SK-N-SH treated with all-trans-retinoic acid at 6 μM for 48 hours (cell line): ENCODE measurements at regions not wholly inside any gene's neighbourhood (a gene's known extent, or its start where the extent isn't known, plus 50 kb on each side); places are given as distances from the start of the nearest gene placed in this dataset.
"Not testable (repeated sequence)": the region's sequence is repeated elsewhere in the genome, so short reads cannot be mapped to it uniquely, and the experiment has no call there.

Source experiments
- ATAC-seq: fragments of 200-7000 bp; cut with Tn5 transposase; 3 replicates; pipeline ENCODE4 v1.9.1; 2020; ENCODE audit warnings: mild to moderate bottlenecking, moderate library complexity
- ARNTL ChIP-seq: fragments of 450-650 bp; formaldehyde crosslinking; IDR thresholded peaks from 2 replicates; pipeline ENCODE4 v1.5.0; 2020; ENCODE audit warnings: low read depth, mild to moderate bottlenecking, moderate library complexity, borderline replicate concordance
- BACH2 ChIP-seq: fragments of 250-450 bp; sonication (Bioruptor Pico); IDR thresholded peaks from 2 replicates; pipeline ENCODE4 v1.9.0; 2021; ENCODE audit warnings: mild to moderate bottlenecking, borderline replicate concordance
- CREB5 ChIP-seq: fragments of 250-450 bp; sonication (Bioruptor Pico); IDR thresholded peaks from 2 replicates; pipeline ENCODE4 v1.5.1; 2020; ENCODE audit warnings: low read depth, mild to moderate bottlenecking, moderate library complexity
- CSDC2 ChIP-seq: fragments of 250-450 bp; sonication (Bioruptor Pico); IDR thresholded peaks from 2 replicates; pipeline ENCODE4 v1.5.0; 2020; ENCODE audit warnings: mild to moderate bottlenecking, moderate library complexity
- ESRRG ChIP-seq: fragments of 250-450 bp; sonication (Bioruptor Pico); IDR thresholded peaks from 2 replicates; pipeline ENCODE4 v1.6.1; 2021; ENCODE audit warnings: mild to moderate bottlenecking
- GLIS3 ChIP-seq: fragments of 250-450 bp; sonication (Bioruptor Pico); IDR thresholded peaks from 2 replicates; pipeline ENCODE4 v1.5.0; 2020; ENCODE audit warnings: mild to moderate bottlenecking, moderate library complexity
- ISL1 ChIP-seq: fragments of 250-450 bp; sonication (Bioruptor Pico); IDR thresholded peaks from 2 replicates; pipeline ENCODE4 v2.1.2; 2022; ENCODE audit warnings: mild to moderate bottlenecking, moderate library complexity
- PPARA ChIP-seq: fragments of 250-450 bp; sonication (Bioruptor Pico); IDR thresholded peaks from 2 replicates; pipeline ENCODE4 v1.5.0; 2020; ENCODE audit warnings: mild to moderate bottlenecking, borderline replicate concordance
- RARB ChIP-seq: fragments of 250-450 bp; sonication (Bioruptor Pico); IDR thresholded peaks from 2 replicates; pipeline ENCODE4 v1.8.0; 2021; ENCODE audit warnings: mild to moderate bottlenecking, moderate library complexity
- TCF4 ChIP-seq: fragments of 250-450 bp; sonication (Bioruptor Pico); IDR thresholded peaks from 2 replicates; pipeline ENCODE4 v1.8.0; 2021; ENCODE audit warnings: mild to moderate bottlenecking, moderate library complexity, borderline replicate concordance
- TSHZ2 ChIP-seq: fragments of 250-450 bp; sonication (Bioruptor Pico); IDR thresholded peaks from 2 replicates; pipeline ENCODE4 v1.5.0; 2020; ENCODE audit warnings: mild to moderate bottlenecking, moderate library complexity
- ZC3H10 ChIP-seq: fragments of 250-450 bp; sonication (Bioruptor Pico); IDR thresholded peaks from 2 replicates; pipeline ENCODE4 v1.5.1; 2021; ENCODE audit warnings: mild to moderate bottlenecking, moderate library complexity
- ZFP3 ChIP-seq: fragments of 250-450 bp; sonication (Bioruptor Pico); IDR thresholded peaks from 2 replicates; pipeline ENCODE4 v1.5.0; 2020; ENCODE audit warnings: mild to moderate bottlenecking, moderate library complexity
- ZNF565 ChIP-seq: fragments of 450-650 bp; formaldehyde crosslinking; conservative IDR thresholded peaks from 2 replicates; pipeline ENCODE4 v1.5.0; 2020; ENCODE audit warnings: low read depth, mild to moderate bottlenecking, moderate library complexity
- ZNF70 ChIP-seq: fragments of 450-650 bp; formaldehyde crosslinking; IDR thresholded peaks from 2 replicates; pipeline ENCODE4 v1.5.0; 2020; ENCODE audit warnings: mild to moderate bottlenecking, moderate library complexity
- ZNF8 ChIP-seq: fragments of 450-650 bp; formaldehyde crosslinking; IDR thresholded peaks from 2 replicates; pipeline ENCODE4 v1.5.0; 2020; ENCODE audit warnings: mild to moderate bottlenecking, moderate library complexity
- TF ChIP-seq, protein P1 (sequence below): fragments of 250-450 bp; sonication (Bioruptor Pico); IDR thresholded peaks from 2 replicates; pipeline ENCODE4 v1.5.1; 2021; ENCODE audit warnings: mild to moderate bottlenecking, moderate library complexity
- TF ChIP-seq, protein P2 (sequence below): fragments of 250-450 bp; sonication (Bioruptor Pico); IDR thresholded peaks from 2 replicates; pipeline ENCODE4 v1.8.0; 2021; ENCODE audit warnings: low read depth, mild to moderate bottlenecking, moderate library complexity, borderline replicate concordance

DNA sequence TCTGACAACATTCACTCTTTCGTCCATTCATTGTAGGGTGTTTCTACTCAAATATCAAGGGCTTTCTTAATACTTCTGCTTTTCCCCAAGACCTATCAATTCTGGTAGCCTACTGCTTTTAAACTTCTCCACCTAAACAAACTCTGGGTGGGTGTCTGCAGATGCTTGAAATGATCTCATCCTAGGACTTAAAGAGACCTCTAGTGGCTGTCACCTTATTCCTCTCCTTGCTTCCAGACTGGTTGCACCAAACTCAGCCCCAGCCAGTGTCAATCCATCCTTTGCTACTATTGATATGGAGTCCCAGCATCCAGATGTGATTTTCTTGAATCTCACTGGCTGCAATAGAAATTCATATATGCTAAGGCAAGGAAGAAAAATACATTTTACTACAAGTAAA, 274.7 kb downstream of the NXPE2 start (continued):
- TF ChIP-seq, protein P1, sequence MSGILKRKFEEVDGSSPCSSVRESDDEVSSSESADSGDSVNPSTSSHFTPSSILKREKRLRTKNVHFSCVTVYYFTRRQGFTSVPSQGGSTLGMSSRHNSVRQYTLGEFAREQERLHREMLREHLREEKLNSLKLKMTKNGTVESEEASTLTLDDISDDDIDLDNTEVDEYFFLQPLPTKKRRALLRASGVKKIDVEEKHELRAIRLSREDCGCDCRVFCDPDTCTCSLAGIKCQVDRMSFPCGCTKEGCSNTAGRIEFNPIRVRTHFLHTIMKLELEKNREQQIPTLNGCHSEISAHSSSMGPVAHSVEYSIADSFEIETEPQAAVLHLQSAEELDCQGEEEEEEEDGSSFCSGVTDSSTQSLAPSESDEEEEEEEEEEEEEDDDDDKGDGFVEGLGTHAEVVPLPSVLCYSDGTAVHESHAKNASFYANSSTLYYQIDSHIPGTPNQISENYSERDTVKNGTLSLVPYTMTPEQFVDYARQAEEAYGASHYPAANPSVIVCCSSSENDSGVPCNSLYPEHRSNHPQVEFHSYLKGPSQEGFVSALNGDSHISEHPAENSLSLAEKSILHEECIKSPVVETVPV = no peak
- no peak for TF ChIP-seq ZFP3 (CRISPR knock-in tag)

- ATAC-seq = no peak
These were observed 277.6 kb downstream of the NXPE2 start for GRCh38 chr11:114955923-114956322.

DNA sequence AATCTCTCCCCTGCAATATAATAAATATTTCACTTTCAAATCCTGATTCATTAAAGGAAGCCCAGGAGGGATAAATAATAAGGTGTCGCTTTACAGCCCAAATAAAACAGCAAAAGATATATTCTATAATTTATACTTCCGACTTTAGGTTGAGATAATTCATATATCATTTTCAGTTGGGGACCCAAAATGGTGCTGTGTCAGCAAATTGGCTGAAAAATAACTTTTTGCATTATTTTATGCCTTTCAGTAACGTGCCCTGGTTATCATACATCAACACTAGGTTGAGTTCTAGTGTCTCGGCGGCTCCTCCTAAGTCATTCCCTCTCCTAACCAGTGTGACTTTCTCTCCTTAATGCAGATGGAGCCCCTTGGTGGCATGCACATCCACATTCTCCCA, 278.2 kb downstream of the NXPE2 start:
- TF ChIP-seq BACH2 (CRISPR knock-in tag) (no peak), CSDC2 (CRISPR knock-in tag) (no peak), GLIS3 (CRISPR knock-in tag) (no peak), ISL1 (no peak), ZFP3 (CRISPR knock-in tag) (no peak), ZNF565 (no peak)
- TF ChIP-seq, protein P2, sequence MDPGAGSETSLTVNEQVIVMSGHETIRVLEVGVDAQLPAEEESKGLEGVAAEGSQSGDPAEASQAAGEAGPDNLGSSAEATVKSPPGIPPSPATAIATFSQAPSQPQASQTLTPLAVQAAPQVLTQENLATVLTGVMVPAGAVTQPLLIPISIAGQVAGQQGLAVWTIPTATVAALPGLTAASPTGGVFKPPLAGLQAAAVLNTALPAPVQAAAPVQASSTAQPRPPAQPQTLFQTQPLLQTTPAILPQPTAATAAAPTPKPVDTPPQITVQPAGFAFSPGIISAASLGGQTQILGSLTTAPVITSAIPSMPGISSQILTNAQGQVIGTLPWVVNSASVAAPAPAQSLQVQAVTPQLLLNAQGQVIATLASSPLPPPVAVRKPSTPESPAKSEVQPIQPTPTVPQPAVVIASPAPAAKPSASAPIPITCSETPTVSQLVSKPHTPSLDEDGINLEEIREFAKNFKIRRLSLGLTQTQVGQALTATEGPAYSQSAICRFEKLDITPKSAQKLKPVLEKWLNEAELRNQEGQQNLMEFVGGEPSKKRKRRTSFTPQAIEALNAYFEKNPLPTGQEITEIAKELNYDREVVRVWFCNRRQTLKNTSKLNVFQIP (CRISPR knock-in tag) = no peak
- no peak for ATAC-seq

More at GRCh38 chr11:114955923-114956322, 277.6 kb downstream of the NXPE2 start:
- no peak for TF ChIP-seq ZFP3 (CRISPR knock-in tag)
- no peak for TF ChIP-seq ZNF70 (CRISPR knock-in tag)
- TF ChIP-seq GLIS3 (CRISPR knock-in tag) = no peak
- no peak for TF ChIP-seq ZNF8 (CRISPR knock-in tag)

- no peak for TF ChIP-seq ZC3H10 (CRISPR knock-in tag)
- no peak for TF ChIP-seq ZNF8 (CRISPR knock-in tag)
- no peak for TF ChIP-seq ARNTL
- TF ChIP-seq, protein P2 (CRISPR knock-in tag) = no peak
- no peak for TF ChIP-seq ESRRG
- ATAC-seq = no peak
These were observed 281.7 kb downstream of the NXPE2 start for GRCh38 chr11:114959953-114960505.

DNA sequence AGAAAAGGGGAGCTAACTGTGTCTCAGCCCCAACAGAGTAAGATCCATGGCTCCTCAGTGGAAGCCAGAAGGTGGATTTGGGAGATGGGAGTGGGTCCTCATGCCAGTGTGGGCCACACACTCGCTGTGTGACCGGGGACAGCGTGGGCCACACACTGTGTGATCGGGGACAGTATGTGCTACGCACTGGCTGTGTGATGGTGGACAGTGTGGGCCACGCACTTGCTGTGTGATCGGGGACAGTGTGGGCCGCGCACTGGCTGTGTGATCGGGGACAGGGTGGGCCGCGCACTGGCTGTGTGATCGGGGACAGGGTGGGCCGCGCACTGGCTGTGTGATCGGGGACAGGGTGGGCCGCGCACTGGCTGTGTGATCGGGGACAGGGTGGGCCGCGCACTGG, 282.5 kb downstream of the NXPE2 start:
- ATAC-seq = not testable (repeated sequence)

- ATAC-seq = no peak
- no peak for TF ChIP-seq GLIS3 (CRISPR knock-in tag)
- TF ChIP-seq ARNTL = no peak
- no peak for TF ChIP-seq CREB5 (CRISPR knock-in tag)
- TF ChIP-seq, protein P2 (CRISPR knock-in tag) = no peak
- TF ChIP-seq TCF4 = no peak
- no peak for TF ChIP-seq ZNF8 (CRISPR knock-in tag)
- TF ChIP-seq PPARA (CRISPR knock-in tag) = no peak
- TF ChIP-seq ZC3H10 (CRISPR knock-in tag) = no peak
- no peak for TF ChIP-seq RARB (CRISPR knock-in tag)
- TF ChIP-seq, protein P1 = no peak
- TF ChIP-seq TSHZ2 (CRISPR knock-in tag) = no peak
These were observed 286.4 kb downstream of the NXPE2 start for GRCh38 chr11:114964676-114965214.
